ENCODE measurements at regions not wholly inside any gene's neighbourhood (a gene's known extent, or its start where the extent isn't known, plus 50 kb on each side); places are given as distances from the start of the nearest gene placed in this dataset.

- no peak overlapping the region for H3K4me3 ChIP-seq (ENCODE audit: low read depth, low read length)
- no peak for DNase-seq (ENCODE audit: low read depth)
- no peak for TF ChIP-seq CTCF (IDR thresholded peaks at IDR 0.05; ENCODE audit: insufficient read depth, low read length)
Measured at GRCh38 chr7:50864694-50865093, 82.0 kb upstream of the GRB10 start.

GRCh38 chr7:50863053-50863452 is 80.4 kb upstream of the GRB10 start:
- H3K4me3 ChIP-seq (ENCODE audit: low read depth, low read length): no peak overlapping the region
- TF ChIP-seq CTCF (IDR thresholded peaks at IDR 0.05; ENCODE audit: insufficient read depth, low read length): no peak
- no peak for DNase-seq (ENCODE audit: low read depth)

- TF ChIP-seq CTCF (IDR thresholded peaks at IDR 0.05; ENCODE audit: insufficient read depth, low read length): no peak
- no peak overlapping the region for H3K4me3 ChIP-seq (ENCODE audit: low read depth, low read length)
- DNase-seq (ENCODE audit: low read depth): no peak
Measured at GRCh38 chr7:50862302-50862701, 79.6 kb upstream of the GRB10 start.

- TF ChIP-seq CTCF (IDR thresholded peaks at IDR 0.05; ENCODE audit: insufficient read depth, low read length): no peak
- no peak overlapping the region for H3K4me3 ChIP-seq (ENCODE audit: low read depth, low read length)
- DNase-seq (ENCODE audit: low read depth): no peak
Measured at GRCh38 chr7:50860598-50860997, 77.9 kb upstream of the GRB10 start.

GRCh38 chr7:50860174-50860573 is 77.5 kb upstream of the GRB10 start:
- no peak for DNase-seq (ENCODE audit: low read depth)
- H3K4me3 ChIP-seq (ENCODE audit: low read depth, low read length): no peak overlapping the region
- no peak for TF ChIP-seq CTCF (IDR thresholded peaks at IDR 0.05; ENCODE audit: insufficient read depth, low read length)

GRCh38 chr7:50858528-50859245 is 76.0 kb upstream of the GRB10 start:
- TF ChIP-seq CTCF (IDR thresholded peaks at IDR 0.05; ENCODE audit: insufficient read depth, low read length): no peak
- no peak for DNase-seq (ENCODE audit: low read depth)
- H3K4me3 ChIP-seq (ENCODE audit: low read depth, low read length): no peak overlapping the region
